RPMI8226 (cell line): ENCODE measurements at regions not wholly inside any gene's neighbourhood (a gene's known extent, or its start where the extent isn't known, plus 50 kb on each side); places are given as distances from the start of the nearest gene placed in this dataset.
"Not testable (repeated sequence)": the region's sequence is repeated elsewhere in the genome, so short reads cannot be mapped to it uniquely, and the experiment has no call there.

Experiments
- DNase-seq: peaks from one replicate; pipeline ENCODE4 v3.0.0-alpha.2; 2015

DNA sequence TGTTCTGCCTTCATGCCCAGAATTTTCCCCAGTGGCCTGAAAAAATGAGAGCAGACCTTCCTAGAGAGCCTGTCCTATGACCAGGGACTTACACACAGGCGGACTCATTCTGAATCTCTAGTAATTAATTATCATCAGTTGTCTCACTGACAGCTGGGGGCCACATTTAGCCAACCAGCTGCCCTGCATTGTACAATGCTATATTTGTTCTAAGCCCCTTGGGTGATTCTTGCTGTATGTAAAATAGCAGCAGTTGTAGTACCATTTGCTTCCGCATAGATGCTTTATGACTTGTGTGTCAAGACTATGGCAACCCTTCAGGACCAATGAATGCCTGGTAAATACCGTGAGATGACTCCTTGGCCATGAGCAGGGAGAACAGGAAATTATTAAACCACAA lies 415.4 kb upstream of the SEMA6A start:
- DNase-seq = no peak

DNA sequence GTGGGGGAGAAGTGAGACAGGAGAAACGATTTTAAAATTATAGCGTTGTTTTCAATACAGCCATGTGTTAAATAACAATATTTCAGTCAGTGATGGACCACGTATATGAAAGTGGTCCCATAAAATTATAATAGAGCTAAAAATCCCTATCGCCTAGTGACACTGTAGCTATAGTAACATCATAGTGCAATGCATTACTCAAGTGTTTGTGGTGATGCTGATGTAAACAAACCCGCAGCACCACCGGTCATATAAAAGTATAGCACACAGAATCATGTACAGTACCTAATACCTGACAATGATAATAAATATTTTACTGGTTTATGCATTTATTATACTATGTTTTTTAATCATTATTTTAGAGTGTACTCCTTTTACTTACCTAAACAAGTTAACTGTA lies 407.4 kb upstream of the SEMA6A start:
- DNase-seq = no peak

DNA sequence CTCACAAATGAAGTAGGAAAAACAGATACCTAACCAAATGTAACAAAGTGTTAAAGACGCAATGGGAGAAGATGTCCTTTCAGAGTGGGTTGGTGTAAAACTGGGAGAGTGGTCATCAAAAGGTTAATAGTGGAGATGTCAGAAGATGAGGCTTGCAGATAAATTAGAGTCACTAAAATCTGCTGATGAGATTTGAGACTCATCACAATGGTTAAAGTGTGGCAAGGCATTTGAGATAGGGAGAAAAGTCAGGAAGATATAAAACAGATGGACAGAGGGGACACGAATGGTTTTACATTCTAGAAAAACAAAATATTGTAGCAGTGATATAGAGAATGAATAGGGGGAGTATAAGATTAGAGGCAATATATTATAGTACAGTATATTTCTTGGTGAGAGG lies 406.0 kb upstream of the SEMA6A start:
- no peak for DNase-seq

DNA sequence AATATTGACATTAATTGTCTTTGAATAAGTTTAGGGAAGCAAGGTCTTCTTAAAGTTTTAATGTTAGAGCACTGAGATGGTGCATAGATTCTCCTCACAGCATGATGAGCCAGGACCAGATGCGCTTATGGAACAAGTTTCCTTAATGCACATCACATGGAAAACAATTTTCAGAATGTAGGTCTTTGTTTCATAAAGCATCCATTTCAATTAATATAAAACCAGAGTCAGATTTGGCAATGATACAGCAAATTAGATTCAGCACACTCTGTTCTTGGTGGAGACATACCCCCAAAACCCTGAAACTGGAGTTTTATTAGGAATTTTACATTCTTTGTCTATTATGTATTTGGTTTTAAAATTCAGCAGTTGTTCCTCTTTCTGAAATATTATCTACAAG lies 402.1 kb upstream of the SEMA6A start:
- no peak for DNase-seq

DNA sequence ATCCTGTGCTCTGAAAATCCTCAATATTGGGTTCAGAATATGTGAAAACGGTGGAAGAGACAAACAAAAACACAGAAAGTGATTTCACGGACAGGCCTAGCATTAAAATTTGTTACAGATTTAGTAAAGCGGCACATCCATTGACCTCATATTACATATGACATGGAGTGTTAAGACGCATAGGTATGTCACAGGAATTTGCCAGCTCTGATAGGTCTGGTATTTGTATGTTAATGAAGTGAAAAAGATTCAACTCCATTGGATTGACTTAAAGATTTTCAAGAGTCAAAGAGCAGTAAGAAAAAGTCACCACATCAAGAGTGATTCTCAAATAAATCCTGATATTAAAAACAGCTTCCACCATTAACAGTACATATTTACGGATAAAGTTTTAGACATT lies 396.5 kb upstream of the SEMA6A start:
- no peak for DNase-seq

DNA sequence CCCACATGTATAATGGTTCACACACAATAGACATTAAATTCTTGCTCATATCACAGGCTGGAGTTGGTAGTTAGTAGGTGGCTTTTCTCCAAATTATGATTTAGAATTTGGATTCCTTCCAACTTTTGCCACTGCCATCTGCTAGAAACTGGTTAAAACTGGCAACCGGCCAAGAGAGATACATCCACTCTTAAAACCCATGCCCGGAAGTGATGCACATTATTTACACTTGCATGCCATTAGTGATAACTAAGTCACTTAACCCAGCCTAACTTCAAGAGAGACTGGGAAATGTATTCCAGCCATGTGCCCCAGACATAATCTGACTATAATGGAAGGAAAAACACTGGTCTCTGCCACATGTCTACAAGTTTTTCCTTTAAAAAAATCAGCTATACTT lies 395.7 kb upstream of the SEMA6A start:
- DNase-seq = peak; percentile 73

DNA sequence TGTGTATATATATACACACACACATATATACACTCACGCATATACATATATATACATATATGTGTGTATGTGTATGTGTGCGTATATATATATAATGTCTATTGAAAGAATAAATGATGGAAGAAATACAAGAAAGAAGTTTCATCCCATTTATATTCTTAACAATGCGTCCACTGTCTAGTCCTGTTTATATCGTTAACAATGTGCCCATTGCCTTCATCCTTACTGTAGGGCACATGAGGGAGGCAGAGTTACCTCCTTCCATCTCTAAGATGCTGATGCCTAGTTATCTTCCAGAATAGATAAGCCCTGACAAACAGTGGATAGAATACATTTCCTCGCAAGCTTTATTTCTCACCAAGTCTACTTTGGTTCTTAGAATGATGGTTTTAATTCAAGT lies 389.8 kb upstream of the SEMA6A start:
- DNase-seq = no peak

DNA sequence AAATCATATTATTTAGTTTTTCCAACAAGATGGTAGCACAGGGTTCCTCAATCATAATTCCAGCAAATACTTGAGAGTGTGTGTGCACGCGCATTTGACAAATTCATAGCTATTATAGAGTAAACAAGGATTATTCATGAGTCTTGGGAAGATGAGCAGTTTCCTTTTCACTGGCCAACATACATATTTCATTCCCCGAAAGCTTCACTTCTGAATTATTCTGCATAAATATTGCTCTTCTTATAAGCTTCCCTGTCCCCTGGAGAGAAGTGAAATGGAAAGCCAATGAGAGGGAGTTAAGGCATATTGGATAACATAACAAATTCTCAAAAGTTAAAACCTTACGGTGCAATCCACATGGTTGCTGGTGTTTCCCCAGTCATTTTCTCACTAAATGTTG lies 386.4 kb upstream of the SEMA6A start:
- no peak for DNase-seq

DNA sequence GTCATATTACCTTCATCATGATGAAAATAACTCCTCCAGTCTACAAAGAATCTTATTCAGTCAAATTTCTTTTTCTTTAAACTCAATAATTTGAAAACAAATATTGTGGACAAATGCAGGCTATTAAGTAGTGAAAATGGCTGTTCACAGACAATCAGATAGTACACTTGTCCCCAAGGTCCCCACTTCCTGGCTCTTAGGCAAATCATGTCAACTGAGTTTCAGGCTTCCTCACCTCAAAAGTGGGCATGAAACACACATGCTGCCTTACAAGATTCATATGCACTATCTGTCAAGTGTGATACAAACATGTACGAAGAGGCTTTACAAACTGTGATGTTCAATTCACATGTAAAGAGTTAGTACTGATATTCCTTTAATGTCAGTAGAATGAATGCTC lies 385.2 kb upstream of the SEMA6A start:
- DNase-seq = no peak

DNA sequence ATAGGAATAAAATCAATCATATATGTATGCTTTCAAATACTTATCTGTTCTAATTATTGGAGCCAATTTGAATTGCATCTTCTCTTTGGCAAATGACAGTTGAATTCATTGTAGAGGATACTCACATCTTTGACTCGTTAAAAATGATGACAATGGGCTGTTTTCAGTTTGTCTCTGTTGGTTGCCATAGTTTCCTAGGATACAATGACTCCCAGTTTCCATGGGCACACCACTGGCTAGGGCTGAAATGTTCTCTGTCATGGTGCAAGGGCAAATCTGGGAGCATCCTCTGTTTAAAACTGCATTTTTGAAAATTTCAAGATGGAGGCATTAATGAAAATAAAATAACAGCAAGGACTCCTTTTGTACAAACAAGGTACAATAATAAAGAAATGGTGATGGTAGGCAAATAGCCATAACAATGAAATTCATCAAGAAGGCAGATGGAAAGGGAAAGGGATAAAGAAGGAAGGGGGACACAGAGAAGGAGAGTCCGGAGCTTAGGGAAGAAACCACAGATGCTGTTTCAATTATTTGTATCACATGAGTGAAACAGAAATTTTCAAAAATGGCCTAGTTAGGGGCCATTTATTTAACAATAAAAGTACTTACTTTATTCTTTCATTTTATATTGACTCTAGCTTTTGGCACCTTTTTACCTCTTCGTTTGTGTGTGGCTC lies 378.8 kb upstream of the SEMA6A start:
- DNase-seq = no peak

DNA sequence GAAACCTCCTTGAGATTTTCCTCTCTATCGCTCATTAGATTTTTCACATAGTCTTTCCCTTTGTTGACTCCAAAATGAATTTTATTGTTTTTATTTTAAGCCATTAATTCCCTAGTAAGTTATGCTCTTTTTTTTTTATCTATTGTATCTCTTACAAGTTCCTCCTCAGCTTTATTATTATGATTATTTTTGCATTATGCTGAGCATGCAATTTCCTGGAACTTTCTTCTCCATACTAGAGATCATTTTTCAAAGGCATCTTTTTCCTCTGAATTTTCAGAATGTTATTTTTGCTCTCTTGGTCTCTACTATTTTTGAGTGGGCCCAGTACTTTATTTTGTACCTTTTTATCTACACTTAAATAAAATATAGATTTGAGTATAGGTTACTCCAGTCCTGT lies 376.6 kb upstream of the SEMA6A start:
- no peak for DNase-seq

DNA sequence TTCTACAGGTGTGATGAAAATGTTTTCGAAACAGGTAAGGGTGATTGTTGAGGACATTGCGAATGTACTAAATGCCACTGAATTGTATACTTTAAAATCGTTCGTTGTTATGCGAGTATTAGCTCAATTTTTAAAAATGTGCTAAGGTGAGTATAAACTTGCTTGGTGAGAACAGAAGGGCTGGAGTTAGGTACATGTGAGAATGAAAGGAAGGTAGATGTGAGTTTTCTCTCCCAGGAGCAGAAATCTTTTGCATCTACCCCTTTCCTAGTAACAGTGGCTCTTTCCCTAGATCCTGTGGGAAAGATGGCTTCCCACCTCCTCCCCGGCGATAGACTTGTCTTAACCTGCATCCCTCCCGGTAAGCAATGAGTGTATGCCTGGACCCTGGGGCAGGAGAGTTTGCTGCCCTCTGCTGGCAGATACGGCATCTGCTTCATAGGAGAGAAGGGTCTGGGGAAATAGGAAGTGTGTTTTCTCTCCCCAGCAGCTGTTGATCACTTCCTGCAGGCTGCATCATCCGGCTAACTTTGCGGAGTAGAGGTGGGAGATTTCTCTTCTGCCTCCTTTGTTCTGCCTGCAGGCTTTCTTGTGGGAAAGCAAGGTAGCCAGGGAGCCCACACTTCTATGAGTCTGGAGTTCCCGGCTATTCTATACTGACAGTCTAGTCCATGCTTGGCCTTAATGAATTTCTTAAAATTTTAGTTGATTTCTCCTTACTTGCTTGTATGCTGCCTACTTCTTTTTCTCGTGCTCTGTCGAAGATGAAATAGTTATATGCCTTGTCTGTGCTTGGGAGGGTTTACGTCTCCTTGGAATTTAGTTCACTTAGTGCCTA lies 373.3 kb upstream of the SEMA6A start:
- peak; percentile 73 for DNase-seq

DNA sequence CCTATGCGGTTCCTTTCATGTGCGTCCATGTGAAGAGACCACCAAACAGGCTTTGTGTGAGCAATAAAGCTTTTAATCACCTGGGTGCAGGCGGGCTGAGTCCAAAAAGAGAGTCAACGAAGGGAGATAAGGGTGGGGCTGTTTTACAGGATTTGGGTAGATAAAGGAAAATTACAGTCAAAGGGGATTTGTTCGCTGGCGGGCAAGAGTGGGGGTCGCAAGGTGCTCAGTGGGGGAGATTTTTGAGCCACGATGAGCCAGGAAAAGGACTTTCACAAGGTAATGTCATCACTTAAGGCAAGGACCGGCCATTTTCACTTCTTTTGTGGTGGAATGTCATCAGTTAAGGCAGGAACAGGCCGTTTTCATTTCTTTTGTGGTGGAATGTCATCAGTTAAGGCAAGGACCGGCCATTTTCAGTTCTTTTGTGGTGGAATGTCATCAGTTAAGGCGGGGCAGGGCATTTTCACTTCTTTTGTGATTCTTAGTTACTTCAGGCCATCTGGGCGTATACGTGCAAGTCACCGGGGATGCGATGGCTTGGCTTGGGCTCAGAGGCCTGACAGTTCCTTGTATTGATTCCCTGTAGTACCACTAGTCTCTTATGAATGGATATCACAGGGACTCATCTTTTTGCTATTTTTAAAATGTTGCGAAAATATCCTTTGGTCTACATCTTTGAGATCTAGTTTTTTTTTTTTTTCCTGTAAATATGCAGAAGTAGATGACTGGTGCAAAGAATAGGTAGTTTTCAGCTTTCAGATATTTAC lies 371.2 kb upstream of the SEMA6A start:
- not testable (repeated sequence) for DNase-seq

DNA sequence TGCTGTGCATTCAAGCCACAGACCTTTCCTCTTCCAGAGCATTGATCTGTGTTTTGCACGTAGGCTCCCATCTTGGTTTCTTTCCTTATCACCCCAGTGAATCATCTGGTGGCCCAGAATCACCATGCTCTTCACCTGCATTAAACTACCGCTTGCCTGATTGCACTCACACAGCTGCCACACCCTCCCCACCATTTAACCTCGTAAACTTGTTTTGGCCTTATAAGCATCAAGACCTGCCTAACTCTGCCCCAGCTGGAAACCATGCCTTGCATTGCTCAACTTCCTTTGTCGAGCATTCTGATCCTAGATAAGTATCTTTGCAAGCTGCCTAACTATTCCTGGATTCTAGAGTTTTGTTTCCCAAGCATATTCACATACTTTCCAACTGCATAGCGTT lies 369.6 kb upstream of the SEMA6A start:
- DNase-seq = no peak

DNA sequence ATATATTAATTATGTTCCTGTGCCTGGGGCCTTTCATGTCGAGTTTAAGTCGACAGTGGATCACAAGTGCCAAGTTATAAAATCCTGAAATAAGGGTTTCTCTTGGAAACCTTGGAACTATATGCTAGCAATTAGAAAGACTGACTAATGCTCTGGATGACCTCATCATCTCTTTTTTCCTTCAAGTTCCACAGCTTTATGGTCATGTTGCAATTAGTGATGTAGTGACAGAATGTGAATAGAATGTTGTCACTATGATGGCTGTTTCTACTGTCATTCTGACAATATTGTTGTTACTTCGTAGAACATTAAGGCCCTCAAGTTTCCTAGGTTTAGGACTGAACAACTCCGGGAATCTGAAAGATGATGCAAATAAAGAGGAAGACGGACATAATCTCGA lies 368.0 kb upstream of the SEMA6A start:
- DNase-seq = no peak

DNA sequence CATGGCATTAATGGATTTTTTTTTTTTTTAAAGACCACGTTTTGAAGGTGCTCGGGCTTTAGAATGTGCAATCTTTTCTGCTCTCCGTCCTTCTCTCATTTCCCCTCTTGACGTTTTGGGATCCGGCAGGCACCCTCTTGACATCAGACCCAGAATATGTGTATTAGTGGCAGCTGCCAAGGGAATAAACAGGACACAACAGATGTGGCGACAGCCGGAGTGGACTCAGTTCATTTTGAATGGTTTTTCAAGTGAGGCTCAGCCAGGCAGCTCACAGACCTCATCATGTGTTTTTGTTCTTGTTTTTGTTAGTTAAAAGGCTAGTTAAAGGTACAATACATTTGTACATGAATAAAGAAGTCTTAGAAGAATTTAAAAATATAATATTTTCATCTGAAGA lies 365.0 kb upstream of the SEMA6A start:
- no peak for DNase-seq

DNA sequence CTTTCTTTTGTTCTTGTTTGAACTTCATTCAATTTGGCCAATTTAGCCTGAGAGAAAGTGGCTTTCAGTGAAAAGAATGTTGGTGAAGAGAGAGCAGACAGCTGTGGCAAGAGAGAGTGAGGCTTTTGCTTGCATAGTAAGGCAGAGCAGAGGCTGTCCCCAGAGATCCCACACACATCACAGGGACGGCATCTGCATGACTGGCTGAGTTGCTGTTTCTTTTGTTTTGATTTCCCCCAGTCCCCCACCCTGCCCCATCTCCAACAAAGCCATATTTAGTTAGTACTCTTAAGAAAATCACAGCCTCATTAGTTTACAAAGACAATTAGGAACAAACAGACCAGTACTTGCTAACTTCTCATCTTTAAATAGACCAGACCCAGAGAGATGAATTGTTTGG lies 363.9 kb upstream of the SEMA6A start:
- no peak for DNase-seq

DNA sequence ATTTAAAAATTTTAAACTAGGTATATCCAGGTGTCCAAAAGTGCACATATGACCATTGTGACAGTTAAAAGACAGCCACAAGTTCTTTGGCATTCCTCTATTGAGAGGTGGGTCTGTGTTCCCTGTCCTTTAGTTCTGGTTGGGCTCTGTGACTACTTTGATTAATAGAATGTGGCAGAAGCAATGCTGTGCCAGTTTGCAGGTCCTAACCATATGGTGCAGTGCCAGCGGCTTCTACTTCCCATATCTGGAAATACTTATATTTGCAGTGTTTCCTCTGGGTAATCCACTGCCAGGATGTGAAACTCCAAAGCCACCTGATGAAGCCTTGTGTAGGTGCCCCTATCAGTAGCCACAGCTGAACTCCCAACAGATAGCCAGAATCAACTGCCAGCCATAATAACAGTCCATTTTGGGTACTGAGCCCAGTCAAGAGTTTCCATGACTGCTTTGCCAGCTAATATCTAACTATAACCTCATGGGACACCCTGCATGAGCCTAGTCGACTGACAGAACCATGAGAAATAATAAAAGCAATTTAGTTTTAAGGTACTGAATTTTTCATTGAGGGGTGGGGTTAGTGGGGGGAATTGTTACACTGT lies 361.0 kb upstream of the SEMA6A start:
- no peak for DNase-seq

DNA sequence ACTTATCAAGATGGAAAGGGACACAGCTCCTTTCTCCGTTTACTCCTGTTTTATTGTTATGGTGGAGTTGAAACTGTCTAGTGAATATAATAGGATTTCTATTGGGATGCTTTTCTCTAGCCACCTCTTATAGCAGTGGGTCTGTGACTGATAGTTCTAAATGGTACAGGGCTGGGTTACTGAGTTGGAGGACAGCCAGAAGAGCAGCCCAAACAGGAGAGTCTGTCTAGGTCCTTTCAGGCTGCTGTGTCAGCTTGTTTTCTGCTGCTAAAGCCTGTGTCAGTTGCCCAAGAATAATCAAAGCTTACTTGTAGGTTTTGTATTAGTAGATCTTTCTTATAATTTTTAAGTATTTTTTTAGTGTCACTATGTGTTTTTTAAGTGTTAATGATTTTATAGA lies 356.0 kb upstream of the SEMA6A start:
- peak; percentile 22 for DNase-seq

DNA sequence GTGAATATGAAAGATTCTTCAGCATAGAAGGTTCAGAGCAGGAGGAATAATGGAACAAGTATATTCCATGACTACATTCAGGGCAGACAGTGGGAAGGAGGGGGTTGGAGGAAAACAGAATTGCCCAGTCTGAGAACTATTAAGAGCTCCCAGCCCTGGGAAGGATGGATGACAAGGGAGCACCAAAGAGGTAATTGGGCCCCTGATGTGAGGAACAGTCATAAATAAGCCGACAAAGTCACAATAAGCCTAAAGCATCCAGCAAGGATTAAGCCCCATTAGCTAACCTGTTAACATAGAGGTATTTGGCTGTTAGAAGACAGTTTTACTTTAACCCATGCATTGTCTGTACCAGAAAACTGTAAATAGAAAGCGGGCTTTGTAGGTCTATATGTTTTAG lies 348.7 kb upstream of the SEMA6A start:
- no peak for DNase-seq

DNA sequence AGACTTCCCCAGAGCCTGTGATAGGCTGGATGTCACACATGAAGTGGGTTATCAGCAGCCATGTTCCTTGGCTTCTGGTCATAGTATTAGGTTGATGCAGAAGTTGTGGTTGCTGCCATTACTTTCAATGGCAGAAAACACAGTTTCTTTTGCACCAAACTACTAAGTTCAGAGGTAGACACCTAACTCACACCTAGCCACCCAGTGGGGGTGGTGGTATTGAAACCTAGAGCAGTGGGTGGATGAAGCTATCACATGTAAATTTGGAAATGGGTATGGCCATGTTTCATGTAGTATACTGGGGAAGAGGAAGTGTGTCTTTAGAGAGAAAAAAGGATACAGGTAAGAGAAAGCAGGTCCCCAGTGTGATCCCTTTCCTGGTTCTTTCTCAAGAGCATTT lies 347.9 kb upstream of the SEMA6A start:
- DNase-seq = no peak

DNA sequence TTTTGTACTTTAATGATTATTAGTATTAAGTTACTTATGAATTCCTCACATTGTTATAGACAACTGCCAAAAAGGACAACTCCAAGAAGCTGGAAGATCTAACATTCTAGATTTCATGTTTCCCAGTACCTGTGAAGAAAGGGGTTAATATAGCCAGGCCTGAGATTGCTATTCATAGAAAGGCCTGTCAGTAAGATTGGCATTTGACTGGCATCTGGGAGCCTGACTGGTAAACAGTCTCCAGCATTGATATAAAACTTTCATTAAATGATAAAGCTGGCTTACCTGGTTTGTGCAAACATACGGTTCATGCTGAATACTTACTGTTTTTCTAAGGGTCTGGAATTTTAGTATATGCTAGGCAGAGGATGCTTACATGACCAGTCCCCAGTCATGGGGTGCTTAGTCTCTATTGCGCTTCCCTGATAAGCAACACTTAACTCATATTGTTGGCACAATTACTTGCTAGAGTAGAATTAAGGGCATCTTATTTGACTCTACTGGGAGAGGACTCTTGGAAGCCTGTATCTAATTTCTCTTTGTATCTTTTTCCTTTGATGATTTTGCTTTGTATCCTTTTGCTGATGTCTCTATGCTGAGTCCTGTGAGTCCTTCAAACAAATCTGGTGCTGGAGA lies 340.4 kb upstream of the SEMA6A start:
- no peak for DNase-seq

DNA sequence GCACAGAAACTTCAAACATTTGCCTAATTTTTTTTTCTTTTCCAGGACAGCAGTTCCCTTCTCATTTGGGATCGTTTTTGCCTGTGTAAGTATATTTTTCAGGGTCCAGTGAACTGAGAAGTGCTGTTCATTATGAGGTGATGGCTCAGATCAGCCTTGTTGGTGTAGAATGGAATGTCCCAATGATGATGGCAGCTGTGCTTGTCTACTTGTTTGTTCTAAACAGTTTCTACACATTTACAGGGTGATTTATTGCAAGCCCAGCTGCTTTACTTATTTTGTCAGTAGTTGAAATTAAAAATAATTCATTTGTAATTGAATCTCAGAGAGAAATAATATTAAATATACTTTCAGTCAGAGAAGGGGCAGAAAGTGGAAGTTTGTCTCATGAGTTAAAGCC lies 337.6 kb upstream of the SEMA6A start:
- no peak for DNase-seq
